Hematopoietic multipotent progenitor cell treated with erythropoietin and hydrocortisone succinate and interleukin-3 and kit ligand, for 6 days (in vitro differentiated cells): ENCODE measurements at regions not wholly inside any gene's neighbourhood (a gene's known extent, or its start where the extent isn't known, plus 50 kb on each side); places are given as distances from the start of the nearest gene placed in this dataset.

Source experiments
- DNase-seq: peaks from one replicate; pipeline ENCODE4 v3.0.0-alpha.2; 2015

DNA sequence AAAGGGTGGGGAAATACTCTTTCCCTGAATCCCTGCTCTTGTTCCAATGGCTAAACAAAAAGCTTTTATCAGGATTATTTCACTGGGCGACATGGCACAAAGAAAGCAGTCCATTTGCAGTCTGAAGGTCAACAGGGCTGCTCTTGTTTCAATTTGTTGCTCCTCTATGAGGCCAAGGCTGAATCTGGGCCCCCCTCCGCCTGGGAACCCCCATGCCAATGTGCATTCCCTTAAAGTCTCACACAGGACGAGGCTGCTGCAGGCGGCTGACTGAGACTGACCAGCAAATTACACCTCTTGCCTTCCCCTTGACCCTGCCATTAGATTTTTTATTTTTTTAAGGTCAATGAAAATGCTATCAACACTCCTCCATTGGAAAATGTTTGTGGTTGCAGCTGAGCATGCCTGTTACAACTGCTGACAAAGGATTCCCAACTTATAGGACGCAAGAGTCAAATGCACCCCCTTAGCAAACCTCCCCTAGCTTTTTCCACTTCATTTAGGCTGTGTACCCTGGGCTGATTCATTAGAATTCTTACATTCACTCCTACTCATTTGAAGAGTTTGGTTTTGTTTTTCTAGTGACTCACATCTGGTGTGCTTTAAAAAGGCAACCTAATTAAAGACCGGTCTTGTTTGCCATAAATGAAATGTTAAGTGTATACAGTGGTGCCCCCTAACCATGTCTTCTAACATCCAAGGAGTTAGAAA is 60.8 kb upstream of the ARHGEF3 start:
- DNase-seq: no peak

DNA sequence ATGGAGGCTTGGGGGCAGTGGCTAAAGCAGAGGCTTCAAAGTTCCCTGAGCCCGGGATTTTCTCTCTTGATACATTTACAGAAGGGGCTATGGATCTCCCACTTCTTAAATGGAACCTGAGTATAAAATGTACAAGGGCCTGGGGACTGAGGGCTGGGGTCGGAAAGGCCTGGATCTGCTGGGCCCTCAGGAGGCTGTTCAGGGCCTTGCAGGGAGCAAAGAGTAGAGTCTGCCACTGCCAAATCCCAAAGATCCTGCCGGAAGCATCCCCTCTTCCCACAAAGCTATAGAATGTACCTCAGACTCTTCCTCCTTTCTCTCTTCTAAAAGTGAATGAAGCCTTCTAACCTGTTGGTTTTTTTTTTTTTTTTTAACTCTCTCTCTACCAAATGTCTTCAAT is 59.8 kb upstream of the ARHGEF3 start:
- DNase-seq: no peak

DNA sequence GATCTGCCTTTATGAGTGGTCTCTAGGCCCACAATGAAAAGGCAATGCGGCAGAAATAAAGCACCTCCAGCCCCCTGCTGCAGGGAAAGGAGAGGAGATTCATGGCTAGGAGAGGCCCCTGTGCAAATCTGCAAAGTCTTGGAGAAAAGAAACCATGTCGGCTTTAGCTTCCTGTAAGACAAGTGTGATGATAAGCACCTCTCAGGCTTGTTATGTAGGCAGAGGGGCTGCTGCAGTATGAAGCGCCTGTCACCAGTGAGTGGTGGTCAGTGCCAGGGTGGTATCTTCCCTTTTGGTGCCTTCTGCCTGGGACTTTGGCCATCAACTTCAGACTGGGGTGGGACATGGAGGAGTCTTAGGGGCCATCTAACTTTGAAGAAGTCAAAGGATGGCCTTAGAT is 59.2 kb upstream of the ARHGEF3 start:
- no peak for DNase-seq

DNA sequence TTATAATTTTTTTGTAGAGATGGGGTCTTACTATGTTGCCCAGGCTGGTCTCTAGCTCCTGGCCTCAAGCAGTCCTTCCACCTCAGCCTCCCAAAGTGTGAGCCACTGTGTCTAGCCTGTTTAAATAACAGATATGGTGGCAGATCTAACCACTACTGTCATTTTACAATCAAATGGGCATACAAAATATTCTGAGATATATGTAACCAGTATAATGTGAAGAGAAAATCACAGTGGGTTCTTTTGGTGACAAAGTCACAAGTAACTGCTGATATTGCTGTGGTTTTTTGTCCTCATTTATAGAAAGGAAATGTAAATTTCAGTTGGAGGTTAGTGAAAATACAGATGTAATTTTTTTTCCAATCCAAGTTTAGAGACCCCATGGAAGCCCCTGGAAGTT is 58.6 kb upstream of the ARHGEF3 start:
- no peak for DNase-seq

DNA sequence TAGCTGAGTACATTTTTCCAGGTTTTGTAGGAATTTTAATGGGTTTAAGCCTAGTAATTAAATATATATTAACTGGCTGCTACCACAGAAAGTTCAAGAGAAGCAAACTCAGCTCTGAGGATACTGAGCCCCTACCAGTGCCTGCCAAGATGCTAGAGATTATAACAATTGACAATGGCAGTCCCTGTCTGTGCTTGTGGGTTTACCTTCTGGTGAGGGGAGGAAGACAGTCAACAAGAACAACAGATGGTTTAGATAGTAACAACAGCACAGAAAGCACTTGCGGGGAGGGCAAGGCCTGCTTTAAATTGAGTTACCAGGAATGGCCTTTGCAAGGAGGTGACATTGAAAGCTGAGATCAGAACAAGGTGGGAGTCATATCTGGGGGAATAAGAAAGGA is 56.6 kb upstream of the ARHGEF3 start:
- peak; percentile 6 for DNase-seq

DNA sequence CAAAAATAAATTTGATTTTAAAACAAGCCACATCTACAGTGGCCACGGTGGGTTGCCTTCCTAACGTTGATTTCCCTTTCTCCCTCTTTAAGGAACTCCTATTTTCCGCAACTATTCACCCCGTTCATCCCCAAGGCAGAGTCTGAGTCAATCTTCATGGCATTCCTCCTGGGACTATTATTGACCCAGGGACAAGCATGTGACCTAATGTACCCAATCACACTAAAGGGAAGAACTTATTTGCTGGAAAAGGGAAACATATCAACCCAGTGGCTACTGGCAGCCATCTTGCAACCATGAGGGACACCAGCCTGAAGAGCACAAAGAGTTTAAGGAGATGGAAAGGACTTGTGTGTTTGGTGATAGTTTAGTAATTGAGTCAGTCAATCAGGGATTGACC is 55.4 kb upstream of the ARHGEF3 start:
- DNase-seq: no peak

DNA sequence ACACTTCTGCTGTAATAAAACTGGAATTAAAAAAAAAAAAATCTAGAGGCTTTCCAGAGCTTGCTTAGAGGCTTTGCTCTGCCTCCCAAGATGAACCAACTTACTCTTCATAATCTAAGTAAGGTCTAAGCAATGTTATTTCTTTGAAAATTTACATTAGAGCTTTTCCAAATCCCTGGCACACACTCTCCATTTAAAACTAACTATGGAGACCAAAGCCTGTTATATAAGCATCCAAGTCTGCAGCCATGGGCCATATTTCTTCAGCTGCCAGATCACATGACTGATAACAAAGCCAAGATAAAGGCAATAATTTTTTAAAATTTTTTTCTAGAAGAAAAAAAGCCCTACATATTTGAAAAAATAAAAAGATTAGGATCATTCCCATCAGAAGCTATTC is 55.0 kb upstream of the ARHGEF3 start:
- no peak for DNase-seq

DNA sequence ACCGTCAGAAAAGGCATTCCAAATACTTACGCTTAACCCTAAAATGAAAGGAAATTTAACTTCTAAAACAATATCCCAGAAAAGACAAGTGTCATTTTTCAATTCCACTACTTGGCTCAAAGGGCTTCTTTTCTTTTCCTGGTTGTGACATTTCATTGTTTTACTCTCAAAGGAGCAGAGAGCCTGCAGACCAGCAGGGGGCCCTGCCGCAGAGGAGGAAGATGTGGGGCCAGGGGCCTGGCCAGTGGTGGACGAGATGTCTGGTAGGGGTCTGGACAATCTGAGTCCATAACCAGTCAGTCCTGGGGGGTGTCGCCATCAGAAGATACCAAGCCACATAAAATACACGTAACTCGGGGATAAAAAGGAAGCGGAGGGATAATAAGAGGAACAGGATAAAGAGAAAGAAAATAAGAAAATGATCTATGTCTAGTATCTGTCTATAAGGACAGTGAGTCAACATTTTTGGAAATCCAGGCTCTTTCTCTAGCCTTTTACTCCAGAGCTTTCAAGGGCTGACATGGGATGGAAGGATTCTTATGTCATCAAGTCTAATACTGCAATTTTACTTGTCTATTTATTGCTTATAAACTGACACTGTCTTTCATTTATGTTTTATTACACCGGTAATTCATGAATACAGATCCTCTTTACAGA is 54.2 kb upstream of the ARHGEF3 start:
- peak; percentile 40 for DNase-seq

DNA sequence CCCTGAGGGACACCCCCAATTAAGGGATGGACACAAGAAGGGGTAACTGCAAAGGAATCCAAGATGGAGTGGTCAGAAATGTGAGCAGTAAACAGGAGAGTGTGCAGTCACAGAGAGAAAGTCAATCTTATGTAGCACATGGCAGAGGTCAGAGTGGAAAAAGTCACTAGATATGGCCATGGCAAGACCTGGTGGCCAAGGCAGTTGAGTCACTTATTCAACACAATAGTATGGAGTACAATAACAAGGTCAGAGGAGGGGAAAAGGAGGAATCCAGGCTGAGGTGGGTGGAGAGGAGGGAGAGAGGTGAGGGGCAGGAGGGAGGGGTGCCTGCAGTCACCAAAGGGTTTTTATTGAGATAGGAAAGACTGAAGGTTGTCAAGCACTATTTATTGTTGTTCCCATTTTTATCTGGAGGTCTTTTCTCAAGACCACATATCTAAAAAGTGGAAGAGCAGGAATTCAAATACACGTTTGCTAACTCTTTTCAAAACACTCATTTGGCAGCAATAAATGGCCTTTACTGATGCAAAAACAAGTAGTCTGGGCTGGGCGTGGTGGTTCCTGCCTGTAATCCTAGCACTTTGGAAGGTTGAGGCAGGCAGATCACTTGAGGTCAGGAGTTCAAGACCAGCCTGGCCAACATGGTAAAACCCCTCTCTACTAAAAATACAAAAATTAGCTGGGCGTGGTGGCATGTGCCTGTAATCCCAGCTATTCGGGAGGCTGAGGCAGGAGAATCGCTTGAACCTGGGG is 53.3 kb upstream of the ARHGEF3 start:
- DNase-seq: no peak

DNA sequence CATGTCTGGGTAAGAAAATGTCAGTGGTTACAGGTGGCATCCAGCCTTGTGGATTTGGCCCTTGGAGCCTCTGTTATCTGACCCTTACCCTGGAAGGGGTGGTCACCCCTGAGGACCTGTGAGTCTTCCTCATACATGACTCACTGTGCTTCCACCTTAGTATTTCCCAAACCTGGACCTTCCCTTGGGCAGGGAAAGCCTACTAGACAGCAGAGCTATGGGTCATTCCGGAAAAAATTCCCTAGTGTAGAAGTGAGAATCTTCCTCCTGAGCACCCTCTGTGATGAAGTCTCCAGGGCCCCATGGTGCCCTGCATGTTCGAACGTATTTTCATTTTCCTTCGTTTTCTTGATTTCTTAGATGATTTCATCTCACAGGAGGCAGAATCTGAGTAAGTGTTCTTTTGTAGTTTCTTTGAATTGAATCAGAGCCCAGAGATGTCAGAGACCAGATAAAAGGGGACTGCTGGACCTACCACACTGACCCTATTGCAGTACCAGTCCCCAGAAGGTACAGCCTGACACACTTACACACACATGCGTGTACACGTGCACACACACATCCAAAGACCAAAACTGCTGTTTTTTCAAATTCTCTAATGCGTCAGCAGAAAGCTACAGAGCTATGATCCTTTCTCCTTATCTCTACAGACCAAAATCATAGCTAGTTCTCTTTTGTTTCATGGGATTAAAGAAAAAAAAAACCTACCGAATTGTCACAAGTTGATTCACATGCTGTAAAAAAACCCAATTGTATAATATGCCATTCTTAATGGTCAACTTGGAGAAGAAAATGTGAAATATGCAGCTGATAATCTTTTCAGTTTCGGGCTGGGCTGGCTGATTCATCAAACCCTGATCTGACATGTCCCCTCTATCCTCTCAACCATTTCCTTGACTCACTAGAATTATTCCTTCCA is 50.5 kb upstream of the ARHGEF3 start:
- DNase-seq: no peak
